Gastroesophageal sphincter (tissue), 4 donors: ENCODE measurements at regions not wholly inside any gene's neighbourhood (a gene's known extent, or its start where the extent isn't known, plus 50 kb on each side); places are given as distances from the start of the nearest gene placed in this dataset.

ENCODE experiments used
- ATAC-seq: fragments of 150-250 bp; one replicate; pipeline ENCODE4 v1.9.1; 2016; ENCODE audit warnings: mild to moderate bottlenecking, moderate library complexity
- H3K27ac ChIP-seq, 4 donors: fragments of 200-600 bp; sonication (generic) in 3 of 4; 1 replicate in 3 of 4; 2 replicates in 1 of 4; pipeline ENCODE4 v1.5.1; 2016 to 2019
- H3K27me3 ChIP-seq: fragments of 200-600 bp; sonication (generic); one replicate; pipeline ENCODE4 v1.5.1; 2019
- H3K36me3 ChIP-seq, 2 donors: fragments of 200-600 bp; sonication (generic); one replicate each; pipeline ENCODE4 v1.5.1; 2019; ENCODE audit warnings: control low read depth in 1 of 2
- H3K4me1 ChIP-seq, 3 donors: fragments of 200-600 bp; sonication (generic); 1 replicate in 2 of 3; 2 replicates in 1 of 3; pipeline ENCODE4 v1.5.1; 2016 to 2019; ENCODE audit warnings: control low read depth in 2 of 3
- H3K4me3 ChIP-seq, 2 donors: fragments of 200-600 bp; sonication (generic); one replicate each; pipeline ENCODE4 v1.5.1; 2019; ENCODE audit warnings: mild to moderate bottlenecking in 1 of 2, moderate library complexity in 1 of 2
- H3K9me3 ChIP-seq, 3 donors: fragments of 200-600 bp; sonication (generic); one replicate each; pipeline ENCODE4 v1.5.1; 2017 to 2019; ENCODE audit warnings: control low read depth in 2 of 3
- CTCF ChIP-seq, 4 experiments: fragments of 200-600 bp in 2 of 4; fragments of 450-650 bp in 2 of 4; sonication (generic) in 1 of 4; IDR thresholded peaks; one replicate each; pipeline ENCODE4 v1.5.1; 2017 to 2019; ENCODE audit warnings: antibody characterized with exemption in 4 of 4, mild to moderate bottlenecking in 2 of 4, moderate library complexity in 2 of 4
- EP300 ChIP-seq: sonication (generic); formaldehyde crosslinking; IDR thresholded peaks from one replicate; pipeline ENCODE4 v1.6.1; 2017; ENCODE audit warnings: antibody characterized with exemption, mild to moderate bottlenecking
- POLR2A ChIP-seq, 2 donors: fragments of 450-650 bp; IDR thresholded peaks; one replicate each; pipeline ENCODE4 v1.6.1; 2017; ENCODE audit warnings: antibody characterized with exemption in 2 of 2, mild to moderate bottlenecking in 2 of 2, moderate library complexity in 1 of 2
- POLR2AphosphoS5 ChIP-seq: sonication (generic); formaldehyde crosslinking; IDR thresholded peaks from one replicate; pipeline ENCODE4 v1.6.1; 2017; ENCODE audit warnings: antibody characterized with exemption
- WGBS, 2 donors: methylation state at CpG; one replicate each; pipeline ENCODE4 v1.1.5; 2018; ENCODE audit warnings: low coverage in 1 of 2; 5-methylcytosine and 5-hydroxymethylcytosine counted together

GRCh38 chr22:48438800-48439559, 1388.7 kb downstream of the BRD1 start:
- Histone ChIP-seq H3K27me3 (peaks cover 40% of the 10 kb centered on the region), H3K27ac (no peak overlapping the region), H3K36me3 (no peaks in the 10 kb centered on the region), H3K9me3 (no peaks in the 10 kb centered on the region), H3K4me3 (no peak overlapping the region), H3K4me1 (no peaks in the 10 kb centered on the region)
- no peak for TF ChIP-seq POLR2AphosphoS5
- TF ChIP-seq EP300, result no peak
- TF ChIP-seq CTCF (IDR thresholded peaks at IDR 0.05), result no peak
- no peak for TF ChIP-seq POLR2A (IDR thresholded peaks at IDR 0.05)
- ATAC-seq, result no peak
- 59 to 67% methylated on average over 6 to 13 of the region's 19 CpGs for WGBS, 2 donors

- H3K36me3 ChIP-seq, result no peaks in the 10 kb centered on the region
- H3K4me1 ChIP-seq, result no peaks in the 10 kb centered on the region
- no peaks in the 10 kb centered on the region for H3K9me3 ChIP-seq
- WGBS, 2 donors, result 80 to 89% methylated on average over 2 to 7 of the region's 13 CpGs
- H3K27me3 ChIP-seq, result peaks cover 36% of the 10 kb centered on the region
- no peak for ATAC-seq
- H3K27ac ChIP-seq, result no peak overlapping the region
- TF ChIP-seq EP300 (no peak), CTCF (IDR thresholded peaks at IDR 0.05) (no peak), POLR2AphosphoS5 (no peak), POLR2A (IDR thresholded peaks at IDR 0.05) (no peak)
- no peak overlapping the region for H3K4me3 ChIP-seq
Observed at GRCh38 chr22:48438096-48438495, 1389.6 kb downstream of the BRD1 start.

GRCh38 chr22:48436201-48436931, 1391.3 kb downstream of the BRD1 start:
- H3K9me3 ChIP-seq, result no peaks in the 10 kb centered on the region
- H3K36me3 ChIP-seq, result no peaks in the 10 kb centered on the region
- WGBS, 2 donors, result 75 to 90% methylated on average over 1 to 4 of the region's 17 CpGs
- ATAC-seq, result no peak
- no peak overlapping the region for H3K27ac ChIP-seq
- H3K4me3 ChIP-seq, result no peak overlapping the region
- H3K4me1 ChIP-seq, result no peaks in the 10 kb centered on the region
- TF ChIP-seq POLR2A (IDR thresholded peaks at IDR 0.05), result no peak
- TF ChIP-seq POLR2AphosphoS5, result no peak
- no peak for TF ChIP-seq CTCF (IDR thresholded peaks at IDR 0.05)
- TF ChIP-seq EP300, result no peak
- peaks cover 37% of the 10 kb centered on the region for H3K27me3 ChIP-seq

- H3K9me3 ChIP-seq, result no peaks in the 10 kb centered on the region
Observed at GRCh38 chr22:48434868-48435250, 1392.8 kb downstream of the BRD1 start.

More at GRCh38 chr22:48434868-48435250, 1392.8 kb downstream of the BRD1 start:
- Histone ChIP-seq H3K4me3 (no peak overlapping the region), H3K27me3 (peaks cover 47% of the 10 kb centered on the region), H3K36me3 (no peaks in the 10 kb centered on the region), H3K4me1 (no peaks in the 10 kb centered on the region), H3K27ac (no peak overlapping the region)
- WGBS, 2 donors, result 79 to 81% methylated on average over 2 to 4 of the region's 5 CpGs
- ATAC-seq, result no peak
- TF ChIP-seq POLR2AphosphoS5 (no peak), CTCF (IDR thresholded peaks at IDR 0.05) (no peak), EP300 (no peak), POLR2A (IDR thresholded peaks at IDR 0.05) (no peak)
